Kidney (tissue), 13 donors: ENCODE measurements at regions not wholly inside any gene's neighbourhood (a gene's known extent, or its start where the extent isn't known, plus 50 kb on each side); places are given as distances from the start of the nearest gene placed in this dataset.

Experiments
- DNase-seq, 5 donors: peaks; one replicate each; pipeline ENCODE4 v3.0.0-alpha.2; 2013 to 2020
- FAIRE-seq: peaks from 2 replicates; lab custom pipeline; 2012; peaks lifted over from hg19 to GRCh38; lab: Jason Lieb, UNC
- H3K27ac ChIP-seq, 2 donors: one replicate each; pipeline ENCODE4 v1.7.0; 2013; ENCODE audit warnings: low read depth in 2 of 2, low read length in 2 of 2, inconsistent platforms in 1 of 2
- H3K27me3 ChIP-seq: one replicate; pipeline ENCODE4 v1.7.1; 2013; ENCODE audit warnings: low read length, inconsistent platforms; ENCODE audit not compliant: control insufficient read depth, insufficient read depth
- H3K36me3 ChIP-seq, 3 donors: one replicate each; pipeline versions ENCODE4 v1.7.0 to v1.7.1; 2013; ENCODE audit warnings: low read length in 3 of 3, control low read depth in 1 of 3, inconsistent platforms in 1 of 3; ENCODE audit not compliant: insufficient read depth in 3 of 3, control insufficient read depth in 2 of 3
- H3K4me1 ChIP-seq, 3 donors: one replicate each; pipeline versions ENCODE4 v1.7.0 to v1.7.1; 2013; ENCODE audit warnings: low read length in 3 of 3, inconsistent platforms in 1 of 3, low read depth in 1 of 3; ENCODE audit not compliant: control insufficient read depth in 2 of 3, insufficient read depth in 2 of 3
- H3K4me3 ChIP-seq, 3 donors: one replicate each; pipeline versions ENCODE4 v1.7.0 to v1.8.1; 2013; ENCODE audit warnings: low read length in 3 of 3, control low read depth in 1 of 3, inconsistent platforms in 1 of 3
- H3K9ac ChIP-seq, 3 donors: one replicate each; pipeline versions ENCODE4 v1.7.0 to v1.7.1; 2013; ENCODE audit warnings: low read length in 3 of 3, control low read depth in 1 of 3, inconsistent platforms in 1 of 3
- H3K9me3 ChIP-seq, 3 donors: one replicate each; pipeline versions ENCODE4 v1.7.0 to v1.7.1; 2013; ENCODE audit warnings: low read length in 3 of 3, control low read depth in 1 of 3, inconsistent platforms in 1 of 3; ENCODE audit not compliant: control insufficient read depth in 2 of 3, insufficient read depth in 1 of 3
- CTCF ChIP-seq: IDR thresholded peaks from 3 replicates; pipeline ENCODE4 v1.5.1; 2012; ENCODE audit warnings: mild to moderate bottlenecking, moderate library complexity, borderline replicate concordance; ENCODE audit not compliant: insufficient read depth; ENCODE audit errors: extremely low read depth
- intact Hi-C: fragments of 100-400 bp; cut with DNase I; formaldehyde crosslinking; loops from one replicate; pipeline ENCODE4 v1.11.1; 2022
- donor health status: control.
- donor health status: control.
- donor health status: control.
- donor health status: control.
- donor health status: control.
- donor health status: DM: yes; HTN: yes; CAD: no.
- donor health status: Normal renal cell carcinoma (clear cell type).

GRCh38 chr7:32661929-32662328 is 166.6 kb downstream of the AVL9 start:
- TF ChIP-seq CTCF = no peak
- H3K9me3 ChIP-seq = no peaks in the 10 kb centered on the region
- no peaks in the 10 kb centered on the region for H3K4me1 ChIP-seq
- intact Hi-C loops = no loop called here
- H3K9ac ChIP-seq = no peak overlapping the region
- FAIRE-seq (no peak), DNase-seq (no peak)
- no peaks in the 10 kb centered on the region for H3K27me3 ChIP-seq
- H3K27ac ChIP-seq = no peak overlapping the region
- no peak overlapping the region for H3K4me3 ChIP-seq
- no peaks in the 10 kb centered on the region for H3K36me3 ChIP-seq

- Histone ChIP-seq H3K9ac (no peak overlapping the region), H3K4me3 (no peak overlapping the region), H3K27me3 (no peaks in the 10 kb centered on the region), H3K36me3 (no peaks in the 10 kb centered on the region), H3K27ac (no peak overlapping the region), H3K9me3 (no peaks in the 10 kb centered on the region), H3K4me1 (no peaks in the 10 kb centered on the region)
- no peak for TF ChIP-seq CTCF
- DNase-seq (no peak), FAIRE-seq (no peak)
- intact Hi-C loops = no loop called here
These were observed 166.2 kb downstream of the AVL9 start for GRCh38 chr7:32661501-32661900.

- TF ChIP-seq CTCF = no peak
- Histone ChIP-seq H3K4me1 (no peaks in the 10 kb centered on the region), H3K36me3 (no peaks in the 10 kb centered on the region), H3K9ac (no peak overlapping the region), H3K27ac (no peak overlapping the region), H3K4me3 (no peak overlapping the region), H3K9me3 (no peaks in the 10 kb centered on the region), H3K27me3 (no peaks in the 10 kb centered on the region)
- intact Hi-C loops = no loop called here
- DNase-seq = no peak
- FAIRE-seq = no peak
These were observed 165.6 kb downstream of the AVL9 start for GRCh38 chr7:32660936-32661335.

GRCh38 chr7:32659853-32660252 is 164.6 kb downstream of the AVL9 start:
- H3K4me3 ChIP-seq = no peak overlapping the region
- FAIRE-seq (no peak), DNase-seq (no peak)
- TF ChIP-seq CTCF = no peak
- no peaks in the 10 kb centered on the region for H3K36me3 ChIP-seq
- H3K27ac ChIP-seq = no peak overlapping the region
- H3K9me3 ChIP-seq = no peaks in the 10 kb centered on the region
- intact Hi-C loops = no loop called here
- H3K27me3 ChIP-seq = no peaks in the 10 kb centered on the region
- no peaks in the 10 kb centered on the region for H3K4me1 ChIP-seq
- H3K9ac ChIP-seq = no peak overlapping the region
